ENCODE measurements at regions not wholly inside any gene's neighbourhood (a gene's known extent, or its start where the extent isn't known, plus 50 kb on each side); places are given as distances from the start of the nearest gene placed in this dataset.
A peak's percentile ranks its signal among the peaks of the same experiment; 100 is the strongest.

DNA sequence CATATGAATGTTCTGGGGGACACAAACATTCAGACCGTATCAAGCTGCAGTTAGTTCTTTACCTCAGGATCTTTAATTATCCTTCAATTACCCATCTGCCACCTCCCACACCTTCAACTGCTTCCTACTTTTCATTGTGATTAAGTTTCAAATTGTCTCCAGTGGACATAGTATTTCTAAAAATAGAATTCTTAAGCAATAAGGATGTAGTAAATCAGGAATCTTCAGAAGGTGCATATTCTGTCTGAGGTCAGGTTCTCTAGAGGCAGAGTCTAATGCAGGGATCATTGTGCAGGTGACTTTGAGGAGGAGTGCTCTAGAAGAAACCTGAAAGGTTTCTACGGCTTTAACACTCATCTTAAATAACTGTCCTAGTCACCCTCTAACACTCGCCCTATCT lies 102.6 kb upstream of the PPP2R5A start:
- Mint-ChIP-seq H3K4me3 (no peak overlapping the region), H3K27me3 (no peaks in the 10 kb centered on the region), H3K9me3 (no peaks in the 10 kb centered on the region), H3K4me1 (ENCODE audit: low read depth) (peaks cover 8% of the 10 kb centered on the region), H3K36me3 (ENCODE audit: low read depth) (no peaks in the 10 kb centered on the region), H3K27ac (no peak overlapping the region)
- H3K4me1 ChIP-seq (ENCODE audit: insufficient read depth, low read length) = peaks cover 8% of the 10 kb centered on the region
- ATAC-seq (ENCODE audit: poor library complexity) (no peak), DNase-seq (no peak)
- H3K36me3 ChIP-seq (ENCODE audit: insufficient read depth, low read length) = no peaks in the 10 kb centered on the region
- TF ChIP-seq, protein P1, sequence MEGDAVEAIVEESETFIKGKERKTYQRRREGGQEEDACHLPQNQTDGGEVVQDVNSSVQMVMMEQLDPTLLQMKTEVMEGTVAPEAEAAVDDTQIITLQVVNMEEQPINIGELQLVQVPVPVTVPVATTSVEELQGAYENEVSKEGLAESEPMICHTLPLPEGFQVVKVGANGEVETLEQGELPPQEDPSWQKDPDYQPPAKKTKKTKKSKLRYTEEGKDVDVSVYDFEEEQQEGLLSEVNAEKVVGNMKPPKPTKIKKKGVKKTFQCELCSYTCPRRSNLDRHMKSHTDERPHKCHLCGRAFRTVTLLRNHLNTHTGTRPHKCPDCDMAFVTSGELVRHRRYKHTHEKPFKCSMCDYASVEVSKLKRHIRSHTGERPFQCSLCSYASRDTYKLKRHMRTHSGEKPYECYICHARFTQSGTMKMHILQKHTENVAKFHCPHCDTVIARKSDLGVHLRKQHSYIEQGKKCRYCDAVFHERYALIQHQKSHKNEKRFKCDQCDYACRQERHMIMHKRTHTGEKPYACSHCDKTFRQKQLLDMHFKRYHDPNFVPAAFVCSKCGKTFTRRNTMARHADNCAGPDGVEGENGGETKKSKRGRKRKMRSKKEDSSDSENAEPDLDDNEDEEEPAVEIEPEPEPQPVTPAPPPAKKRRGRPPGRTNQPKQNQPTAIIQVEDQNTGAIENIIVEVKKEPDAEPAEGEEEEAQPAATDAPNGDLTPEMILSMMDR (IDR thresholded peaks at IDR 0.05) = no peak
- POLR2A ChIA-PET = no interaction called here
- no peaks in the 10 kb centered on the region for H3K9me3 ChIP-seq (ENCODE audit: control insufficient read depth in 1 of 2, insufficient read depth in 1 of 2, low read length in 2 of 2)
- H3K4me3 ChIP-seq (ENCODE audit: low read length) = no peak overlapping the region
- H3K27ac ChIP-seq (ENCODE audit: low read depth in 1 of 2, low read length in 2 of 2) = no peak overlapping the region
- intact Hi-C loops (cut with DNase I, micrococcal nuclease) = no loop called here
- CTCF ChIA-PET = no interaction called here
- H3K27me3 ChIP-seq (ENCODE audit: control insufficient read depth in 1 of 2, insufficient read depth in 2 of 2, low read length in 2 of 2) = no peaks in the 10 kb centered on the region

DNA sequence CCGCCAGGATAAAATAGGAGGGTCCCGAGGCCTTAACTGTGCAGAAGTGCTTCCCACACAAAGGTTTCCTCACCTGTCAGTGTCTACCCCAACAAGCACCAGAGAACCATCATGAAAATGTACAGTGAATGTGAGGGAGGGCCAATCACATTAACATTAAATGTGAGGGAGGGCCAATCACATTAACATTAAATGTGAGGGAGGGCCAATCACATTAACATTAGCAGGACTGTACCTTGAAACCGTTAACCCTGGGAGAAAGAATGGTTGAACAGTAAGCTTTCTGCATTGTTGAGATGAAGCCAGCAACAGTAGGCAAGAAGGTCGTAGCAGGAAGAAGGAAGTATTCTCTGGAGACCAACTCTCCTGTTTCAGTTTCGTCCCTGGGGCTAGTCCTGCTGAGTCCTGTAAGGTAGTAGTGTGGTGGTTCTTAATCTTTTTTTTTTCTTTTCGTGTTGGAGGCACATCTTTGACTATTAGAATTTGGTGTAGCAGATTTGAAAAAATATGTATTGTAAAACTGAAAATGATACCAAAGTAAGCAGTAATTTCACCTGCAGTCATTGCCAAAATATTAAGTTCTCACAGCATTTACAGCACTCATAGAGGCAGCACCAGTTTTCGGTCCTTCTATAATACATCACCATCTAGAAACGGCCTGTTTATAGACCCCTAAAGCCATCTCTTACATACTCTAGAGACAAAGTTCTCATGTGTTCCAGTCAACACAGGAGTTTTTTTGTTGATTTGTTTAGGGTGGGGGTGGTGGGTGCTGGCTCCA lies 98.6 kb upstream of the PPP2R5A start:
- TF ChIP-seq, protein P1 (IDR thresholded peaks at IDR 0.05) = no peak
- Histone ChIP-seq H3K4me3 (ENCODE audit: low read length) (no peak overlapping the region), H3K36me3 (ENCODE audit: insufficient read depth, low read length) (no peaks in the 10 kb centered on the region), H3K27ac (ENCODE audit: low read depth in 1 of 2, low read length in 2 of 2) (no peak overlapping the region), H3K4me1 (ENCODE audit: insufficient read depth, low read length) (peaks cover 24% of the 10 kb centered on the region), H3K27me3 (ENCODE audit: control insufficient read depth in 1 of 2, insufficient read depth in 2 of 2, low read length in 2 of 2) (no peaks in the 10 kb centered on the region), H3K9me3 (ENCODE audit: control insufficient read depth in 1 of 2, insufficient read depth in 1 of 2, low read length in 2 of 2) (no peaks in the 10 kb centered on the region)
- no peaks in the 10 kb centered on the region for H3K9me3 Mint-ChIP-seq
- ATAC-seq (ENCODE audit: poor library complexity) (no peak), DNase-seq (peak in 4 of 14 experiments; percentile 6 to 48 (median 22))
- H3K36me3 Mint-ChIP-seq (ENCODE audit: low read depth) = no peaks in the 10 kb centered on the region
- H3K4me3 Mint-ChIP-seq = peak overlapping the region; percentile 65
- intact Hi-C loops (cut with DNase I, micrococcal nuclease) = no loop called here
- POLR2A ChIA-PET = no interaction called here
- H3K27me3 Mint-ChIP-seq = no peaks in the 10 kb centered on the region
- H3K27ac Mint-ChIP-seq = peak overlapping the region; percentile 77
- H3K4me1 Mint-ChIP-seq (ENCODE audit: low read depth) = peaks cover 22% of the 10 kb centered on the region
- CTCF ChIA-PET = no interaction called here

- Histone ChIP-seq H3K27me3 (ENCODE audit: control insufficient read depth in 1 of 2, insufficient read depth in 2 of 2, low read length in 2 of 2) (no peaks in the 10 kb centered on the region), H3K27ac (ENCODE audit: low read depth in 1 of 2, low read length in 2 of 2) (no peak overlapping the region), H3K4me1 (ENCODE audit: insufficient read depth, low read length) (peaks cover 24% of the 10 kb centered on the region), H3K36me3 (ENCODE audit: insufficient read depth, low read length) (no peaks in the 10 kb centered on the region), H3K9me3 (ENCODE audit: control insufficient read depth in 1 of 2, insufficient read depth in 1 of 2, low read length in 2 of 2) (no peaks in the 10 kb centered on the region), H3K4me3 (ENCODE audit: low read length) (no peak overlapping the region)
- TF ChIP-seq, protein P1 (IDR thresholded peaks at IDR 0.05) = no peak
- ATAC-seq (ENCODE audit: poor library complexity) (peak; percentile 44), DNase-seq (peak in 4 of 14 experiments; percentile 16 to 50 (median 38))
- ChIA-PET POLR2A (no interaction called here), CTCF (no interaction called here)
- no peaks in the 10 kb centered on the region for H3K9me3 Mint-ChIP-seq
- H3K4me3 Mint-ChIP-seq = no peak overlapping the region
- no peaks in the 10 kb centered on the region for H3K36me3 Mint-ChIP-seq (ENCODE audit: low read depth)
- no peaks in the 10 kb centered on the region for H3K27me3 Mint-ChIP-seq
- no peak overlapping the region for H3K27ac Mint-ChIP-seq
- H3K4me1 Mint-ChIP-seq (ENCODE audit: low read depth) = peaks cover 22% of the 10 kb centered on the region
- intact Hi-C loops (cut with DNase I, micrococcal nuclease) = no loop called here
These were observed 96.4 kb upstream of the PPP2R5A start for GRCh38 chr1:212188599-212189351.
